Adrenal gland (tissue), 5 donors: ENCODE measurements at regions not wholly inside any gene's neighbourhood (a gene's known extent, or its start where the extent isn't known, plus 50 kb on each side); places are given as distances from the start of the nearest gene placed in this dataset.

Experiments
- CTCF ChIP-seq, 6 experiments: fragments of 450-650 bp in 4 of 6; fragments of 200-600 bp in 2 of 6; sonication (generic) in 1 of 6; IDR thresholded peaks; 1 replicate in 5 of 6; 2 replicates in 1 of 6; pipeline versions ENCODE4 v1.5.1 to v1.8.0; 2016 to 2021; ENCODE audit warnings: antibody characterized with exemption in 6 of 6, mild to moderate bottlenecking in 2 of 6, moderate library complexity in 1 of 6
- POLR2A ChIP-seq, 2 donors: fragments of 450-650 bp; IDR thresholded peaks; one replicate each; pipeline ENCODE4 v1.6.1; 2017; ENCODE audit warnings: antibody characterized with exemption in 2 of 2, mild to moderate bottlenecking in 2 of 2, moderate library complexity in 1 of 2
- donor health status: DM: no; HTN: no; CAD: no.

- TF ChIP-seq POLR2A (IDR thresholded peaks at IDR 0.05) (no peak), CTCF (IDR thresholded peaks at IDR 0.05) (no peak)
Measured at GRCh38 chr13:86922936-86923335, 748.2 kb upstream of the SLITRK5 start.
